ENCODE measurements at regions not wholly inside any gene's neighbourhood (a gene's known extent, or its start where the extent isn't known, plus 50 kb on each side); places are given as distances from the start of the nearest gene placed in this dataset.

DNA sequence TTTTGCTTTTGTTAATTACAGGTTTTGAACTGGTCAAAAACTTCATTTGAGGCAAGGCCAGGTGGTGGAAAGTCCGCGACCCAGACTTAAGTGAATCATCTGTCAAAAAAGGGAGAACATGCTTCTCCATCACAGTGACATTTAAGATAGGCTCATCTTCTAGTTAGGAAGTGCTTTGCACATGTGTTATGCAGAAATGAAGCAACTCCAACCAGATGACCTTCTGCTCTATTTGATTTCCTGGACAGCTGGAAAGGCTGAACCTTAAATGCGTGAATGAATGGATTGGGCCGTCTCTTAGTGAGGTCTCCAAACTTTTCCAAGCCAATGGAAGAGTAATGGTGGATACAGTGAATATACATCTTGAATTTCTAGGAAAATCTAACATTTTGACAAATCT is 101.6 kb upstream of the FAM13C start:
- Histone ChIP-seq H3K9me3 (ENCODE audit: insufficient read depth, low read length) (no peaks in the 10 kb centered on the region), H3K4me1 (ENCODE audit: insufficient read depth, insufficient read length) (no peaks in the 10 kb centered on the region), H3K4me3 (ENCODE audit: insufficient read length, low read depth) (no peak overlapping the region), H3K27me3 (ENCODE audit: insufficient read depth, insufficient read length) (no peaks in the 10 kb centered on the region), H3K9ac (ENCODE audit: insufficient read length, low read depth) (no peak overlapping the region), H3K36me3 (ENCODE audit: insufficient read depth, insufficient read length, low read length) (no peaks in the 10 kb centered on the region)
- DNase-seq (ENCODE audit: low read depth, low spot score), result no peak
- TF ChIP-seq ZNF274 (IDR thresholded peaks at IDR 0.05; ENCODE audit: low read depth, low read length) (no peak), SUZ12 (IDR thresholded peaks at IDR 0.05; ENCODE audit: extremely low read depth, insufficient read depth, insufficient read length) (no peak), YY1 (IDR thresholded peaks at IDR 0.05; ENCODE audit: insufficient read depth, insufficient read length) (no peak)

DNA sequence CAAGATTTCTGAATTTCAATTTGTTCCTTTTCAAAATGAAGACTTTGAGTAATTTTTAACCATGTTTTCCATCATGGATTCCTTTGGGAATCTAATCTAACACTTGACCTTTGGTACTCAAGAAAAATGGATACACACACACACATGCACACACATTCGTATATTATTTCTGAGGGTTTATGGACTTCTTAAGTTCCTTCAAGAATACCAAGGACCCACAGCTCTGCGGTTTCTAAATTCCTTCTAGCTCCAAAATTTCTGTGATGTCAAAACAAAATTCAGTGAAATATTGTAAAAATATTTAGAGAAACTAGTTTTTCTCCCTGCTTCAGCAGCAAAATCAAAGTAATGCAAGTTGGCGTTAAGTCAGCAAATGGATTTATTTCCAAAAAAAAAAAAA is 98.3 kb upstream of the FAM13C start:
- no peak for DNase-seq (ENCODE audit: low read depth, low spot score)
- no peaks in the 10 kb centered on the region for H3K27me3 ChIP-seq (ENCODE audit: insufficient read depth, insufficient read length)
- no peaks in the 10 kb centered on the region for H3K9me3 ChIP-seq (ENCODE audit: insufficient read depth, low read length)
- H3K4me1 ChIP-seq (ENCODE audit: insufficient read depth, insufficient read length), result no peaks in the 10 kb centered on the region
- no peak overlapping the region for H3K9ac ChIP-seq (ENCODE audit: insufficient read length, low read depth)
- no peaks in the 10 kb centered on the region for H3K36me3 ChIP-seq (ENCODE audit: insufficient read depth, insufficient read length, low read length)
- TF ChIP-seq ZNF274 (IDR thresholded peaks at IDR 0.05; ENCODE audit: low read depth, low read length), result no peak
- no peak for TF ChIP-seq YY1 (IDR thresholded peaks at IDR 0.05; ENCODE audit: insufficient read depth, insufficient read length)
- TF ChIP-seq SUZ12 (IDR thresholded peaks at IDR 0.05; ENCODE audit: extremely low read depth, insufficient read depth, insufficient read length), result no peak
- no peak overlapping the region for H3K4me3 ChIP-seq (ENCODE audit: insufficient read length, low read depth)

GRCh38 chr10:59456199-59456598 is 93.8 kb upstream of the FAM13C start:
- Histone ChIP-seq H3K9ac (ENCODE audit: insufficient read length, low read depth) (no peak overlapping the region), H3K4me3 (ENCODE audit: insufficient read length, low read depth) (no peak overlapping the region), H3K9me3 (ENCODE audit: insufficient read depth, low read length) (no peaks in the 10 kb centered on the region), H3K4me1 (ENCODE audit: insufficient read depth, insufficient read length) (no peaks in the 10 kb centered on the region), H3K27me3 (ENCODE audit: insufficient read depth, insufficient read length) (no peaks in the 10 kb centered on the region), H3K36me3 (ENCODE audit: insufficient read depth, insufficient read length, low read length) (no peaks in the 10 kb centered on the region)
- DNase-seq (ENCODE audit: low read depth, low spot score), result no peak
- TF ChIP-seq ZNF274 (IDR thresholded peaks at IDR 0.05; ENCODE audit: low read depth, low read length) (no peak), SUZ12 (IDR thresholded peaks at IDR 0.05; ENCODE audit: extremely low read depth, insufficient read depth, insufficient read length) (no peak), YY1 (IDR thresholded peaks at IDR 0.05; ENCODE audit: insufficient read depth, insufficient read length) (no peak)

GRCh38 chr10:59454171-59454919 is 92.0 kb upstream of the FAM13C start:
- Histone ChIP-seq H3K9ac (ENCODE audit: insufficient read length, low read depth) (no peak overlapping the region), H3K4me1 (ENCODE audit: insufficient read depth, insufficient read length) (no peaks in the 10 kb centered on the region), H3K4me3 (ENCODE audit: insufficient read length, low read depth) (no peak overlapping the region), H3K36me3 (ENCODE audit: insufficient read depth, insufficient read length, low read length) (no peaks in the 10 kb centered on the region), H3K9me3 (ENCODE audit: insufficient read depth, low read length) (no peaks in the 10 kb centered on the region), H3K27me3 (ENCODE audit: insufficient read depth, insufficient read length) (no peaks in the 10 kb centered on the region)
- no peak for DNase-seq (ENCODE audit: low read depth, low spot score)
- TF ChIP-seq SUZ12 (IDR thresholded peaks at IDR 0.05; ENCODE audit: extremely low read depth, insufficient read depth, insufficient read length) (no peak), ZNF274 (IDR thresholded peaks at IDR 0.05; ENCODE audit: low read depth, low read length) (no peak), YY1 (IDR thresholded peaks at IDR 0.05; ENCODE audit: insufficient read depth, insufficient read length) (no peak)

DNA sequence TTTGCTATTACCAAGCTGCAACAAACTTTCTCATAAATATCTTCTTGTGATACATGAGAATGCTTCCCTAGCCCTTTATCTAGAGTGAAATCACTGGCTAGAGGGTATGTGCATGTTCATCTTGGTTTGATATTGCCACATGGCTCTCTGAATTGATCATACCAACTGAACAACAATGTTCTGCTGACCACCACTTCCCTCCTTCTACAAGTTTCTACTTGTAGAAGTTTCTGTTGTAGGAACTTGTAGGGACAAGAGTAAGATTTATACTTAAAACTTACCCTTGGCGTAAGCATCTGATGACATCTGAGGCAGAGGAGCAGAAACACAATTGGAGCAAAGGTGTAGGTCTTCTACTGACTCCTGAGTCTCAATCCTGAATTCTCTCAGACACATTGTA is 86.3 kb upstream of the FAM13C start:
- Histone ChIP-seq H3K4me1 (ENCODE audit: insufficient read depth, insufficient read length) (no peaks in the 10 kb centered on the region), H3K9ac (ENCODE audit: insufficient read length, low read depth) (no peak overlapping the region), H3K36me3 (ENCODE audit: insufficient read depth, insufficient read length, low read length) (no peaks in the 10 kb centered on the region), H3K27me3 (ENCODE audit: insufficient read depth, insufficient read length) (no peaks in the 10 kb centered on the region), H3K4me3 (ENCODE audit: insufficient read length, low read depth) (no peak overlapping the region), H3K9me3 (ENCODE audit: insufficient read depth, low read length) (no peaks in the 10 kb centered on the region)
- TF ChIP-seq SUZ12 (IDR thresholded peaks at IDR 0.05; ENCODE audit: extremely low read depth, insufficient read depth, insufficient read length) (no peak), ZNF274 (IDR thresholded peaks at IDR 0.05; ENCODE audit: low read depth, low read length) (no peak), YY1 (IDR thresholded peaks at IDR 0.05; ENCODE audit: insufficient read depth, insufficient read length) (no peak)
- no peak for DNase-seq (ENCODE audit: low read depth, low spot score)

- no peak overlapping the region for H3K9ac ChIP-seq (ENCODE audit: insufficient read length, low read depth)
- no peak for TF ChIP-seq YY1 (IDR thresholded peaks at IDR 0.05; ENCODE audit: insufficient read depth, insufficient read length)
- TF ChIP-seq SUZ12 (IDR thresholded peaks at IDR 0.05; ENCODE audit: extremely low read depth, insufficient read depth, insufficient read length), result no peak
- TF ChIP-seq ZNF274 (IDR thresholded peaks at IDR 0.05; ENCODE audit: low read depth, low read length), result no peak
- DNase-seq (ENCODE audit: low read depth, low spot score), result no peak
These were observed 73.4 kb upstream of the FAM13C start for GRCh38 chr10:59435707-59436106.

DNA sequence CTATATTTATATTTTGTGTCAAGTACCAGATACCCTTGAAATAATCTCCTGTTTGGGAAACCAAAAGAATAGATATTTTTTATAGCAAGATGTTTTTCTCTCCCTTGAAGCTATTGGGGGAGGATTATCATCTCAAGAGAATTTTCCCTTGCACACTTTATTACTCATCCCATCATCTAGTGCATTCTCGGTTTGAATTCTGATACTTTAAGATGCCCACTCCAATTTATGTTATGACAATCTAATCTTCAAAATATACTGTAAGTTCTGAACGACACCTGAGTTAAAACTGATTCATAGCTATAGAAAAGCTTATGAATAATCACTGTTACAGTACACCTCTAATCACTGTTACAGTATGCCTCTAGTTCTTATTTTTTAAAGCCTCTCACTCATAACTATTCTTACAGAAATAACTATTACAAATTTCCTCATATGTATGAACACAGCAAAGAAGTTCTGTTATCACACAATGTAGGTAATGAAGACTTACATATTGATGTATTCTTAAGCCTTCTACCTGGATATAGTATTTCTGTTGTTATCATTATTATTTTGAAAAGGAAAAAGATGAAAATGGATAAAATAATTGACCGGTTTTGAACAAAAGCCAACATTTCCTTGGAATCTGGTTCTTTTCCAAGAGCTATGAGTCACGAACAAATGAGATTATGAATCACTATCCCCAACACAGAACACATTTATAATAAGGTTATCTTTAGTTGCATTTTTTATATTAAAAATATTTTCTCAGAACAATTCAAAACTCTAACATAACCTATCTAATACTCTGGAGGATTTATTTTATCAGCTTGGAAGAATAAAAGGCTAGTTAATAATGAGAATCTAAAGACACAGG is 72.3 kb upstream of the FAM13C start:
- H3K4me1 ChIP-seq (ENCODE audit: insufficient read depth, insufficient read length), result no peaks in the 10 kb centered on the region
- no peak for TF ChIP-seq ZNF274 (IDR thresholded peaks at IDR 0.05; ENCODE audit: low read depth, low read length)
- no peak for TF ChIP-seq SUZ12 (IDR thresholded peaks at IDR 0.05; ENCODE audit: extremely low read depth, insufficient read depth, insufficient read length)
- no peak for TF ChIP-seq YY1 (IDR thresholded peaks at IDR 0.05; ENCODE audit: insufficient read depth, insufficient read length)
- no peaks in the 10 kb centered on the region for H3K36me3 ChIP-seq (ENCODE audit: insufficient read depth, insufficient read length, low read length)
- no peaks in the 10 kb centered on the region for H3K27me3 ChIP-seq (ENCODE audit: insufficient read depth, insufficient read length)
- H3K4me3 ChIP-seq (ENCODE audit: insufficient read length, low read depth), result no peak overlapping the region
- H3K9me3 ChIP-seq (ENCODE audit: insufficient read depth, low read length), result no peaks in the 10 kb centered on the region
- DNase-seq (ENCODE audit: low read depth, low spot score), result no peak
- H3K9ac ChIP-seq (ENCODE audit: insufficient read length, low read depth), result no peak overlapping the region

More at GRCh38 chr10:59435707-59436106, 73.4 kb upstream of the FAM13C start:
- Histone ChIP-seq H3K9me3 (ENCODE audit: insufficient read depth, low read length) (no peaks in the 10 kb centered on the region), H3K4me1 (ENCODE audit: insufficient read depth, insufficient read length) (no peaks in the 10 kb centered on the region), H3K36me3 (ENCODE audit: insufficient read depth, insufficient read length, low read length) (no peaks in the 10 kb centered on the region), H3K27me3 (ENCODE audit: insufficient read depth, insufficient read length) (no peaks in the 10 kb centered on the region), H3K4me3 (ENCODE audit: insufficient read length, low read depth) (no peak overlapping the region)
